ENCODE measurements at regions not wholly inside any gene's neighbourhood (a gene's known extent, or its start where the extent isn't known, plus 50 kb on each side); places are given as distances from the start of the nearest gene placed in this dataset.
"Not testable (repeated sequence)": the region's sequence is repeated elsewhere in the genome, so short reads cannot be mapped to it uniquely, and the experiment has no call there.

- no peaks in the 10 kb centered on the region for H3K36me3 Mint-ChIP-seq
These were observed 73.3 kb upstream of the CNEP1R1 start for GRCh38 chr16:49951574-49952195.

GRCh38 chr16:49952386-49952785 is 72.6 kb upstream of the CNEP1R1 start:
- DNase-seq (no peak), ATAC-seq (ENCODE audit: low read depth in 2 of 2) (no peak)
- Mint-ChIP-seq H3K36me3 (no peaks in the 10 kb centered on the region), H3K27me3 (peaks cover 7 to 20% (median 11%) of the 10 kb centered on the region in 3 donors), H3K4me3 (no peak overlapping the region), H3K4me1 (no peaks in the 10 kb centered on the region), H3K9me3 (peaks cover 0 to 3% (median 0%) of the 10 kb centered on the region in 7 donors), H3K27ac (no peak overlapping the region)

More at GRCh38 chr16:49951574-49952195, 73.3 kb upstream of the CNEP1R1 start:
- DNase-seq (no peak), ATAC-seq (ENCODE audit: low read depth in 2 of 2) (no peak)
- Mint-ChIP-seq H3K9me3 (peaks cover 0 to 3% (median 0%) of the 10 kb centered on the region in 7 donors), H3K4me1 (no peaks in the 10 kb centered on the region), H3K4me3 (no peak overlapping the region), H3K27me3 (peaks cover 7 to 21% (median 11%) of the 10 kb centered on the region in 3 donors), H3K27ac (no peak overlapping the region)

- H3K27ac Mint-ChIP-seq: no peak overlapping the region
- no peak for ATAC-seq (ENCODE audit: low read depth in 2 of 2)
- H3K36me3 Mint-ChIP-seq: no peaks in the 10 kb centered on the region
- no peak overlapping the region for H3K4me3 Mint-ChIP-seq
- no peaks in the 10 kb centered on the region for H3K4me1 Mint-ChIP-seq
- peaks cover 0 to 1% (median 0%) of the 10 kb centered on the region in 7 donors for H3K9me3 Mint-ChIP-seq
- DNase-seq: no peak
- H3K27me3 Mint-ChIP-seq: peaks cover 2 to 13% (median 4%) of the 10 kb centered on the region in 3 donors
These were observed 71.9 kb upstream of the CNEP1R1 start for GRCh38 chr16:49953090-49953489.

- ATAC-seq (ENCODE audit: low read depth in 2 of 2) (no peak), DNase-seq (no peak)
- Mint-ChIP-seq H3K4me3 (no peak overlapping the region), H3K27ac (no peak overlapping the region), H3K4me1 (no peaks in the 10 kb centered on the region), H3K9me3 (no peaks in the 10 kb centered on the region), H3K36me3 (no peaks in the 10 kb centered on the region), H3K27me3 (peaks cover 0 to 10% (median 0%) of the 10 kb centered on the region in 3 donors)
These were observed 69.2 kb upstream of the CNEP1R1 start for GRCh38 chr16:49955858-49956257.

- no peak overlapping the region for H3K27ac Mint-ChIP-seq
- H3K36me3 Mint-ChIP-seq: no peaks in the 10 kb centered on the region
- no peak for DNase-seq
- no peaks in the 10 kb centered on the region for H3K4me1 Mint-ChIP-seq
- H3K27me3 Mint-ChIP-seq: peaks cover 0 to 16% (median 4%) of the 10 kb centered on the region in 3 donors
- H3K4me3 Mint-ChIP-seq: no peak overlapping the region
- ATAC-seq (ENCODE audit: low read depth in 2 of 2): no peak
- H3K9me3 Mint-ChIP-seq: no peaks in the 10 kb centered on the region
These were observed 68.1 kb upstream of the CNEP1R1 start for GRCh38 chr16:49956915-49957314.

GRCh38 chr16:49958448-49958847 is 66.6 kb upstream of the CNEP1R1 start:
- H3K4me1 Mint-ChIP-seq: no peaks in the 10 kb centered on the region
- H3K36me3 Mint-ChIP-seq: no peaks in the 10 kb centered on the region
- H3K27me3 Mint-ChIP-seq: peaks cover 5 to 23% (median 10%) of the 10 kb centered on the region in 3 donors
- no peak for DNase-seq
- no peak overlapping the region for H3K27ac Mint-ChIP-seq
- H3K9me3 Mint-ChIP-seq: no peaks in the 10 kb centered on the region
- H3K4me3 Mint-ChIP-seq: no peak overlapping the region
- no peak for ATAC-seq (ENCODE audit: low read depth in 2 of 2)

GRCh38 chr16:49959552-49960277 is 65.3 kb upstream of the CNEP1R1 start:
- Mint-ChIP-seq H3K9me3 (no peaks in the 10 kb centered on the region), H3K27ac (no peak overlapping the region), H3K4me1 (no peaks in the 10 kb centered on the region), H3K27me3 (peaks cover 5 to 24% (median 10%) of the 10 kb centered on the region in 3 donors), H3K36me3 (no peaks in the 10 kb centered on the region), H3K4me3 (no peak overlapping the region)
- ATAC-seq (ENCODE audit: low read depth in 2 of 2) (no peak), DNase-seq (no peak)

GRCh38 chr16:49961089-49961488 is 63.9 kb upstream of the CNEP1R1 start:
- Mint-ChIP-seq H3K9me3 (no peaks in the 10 kb centered on the region), H3K4me1 (no peaks in the 10 kb centered on the region), H3K27ac (no peak overlapping the region), H3K36me3 (no peaks in the 10 kb centered on the region), H3K4me3 (no peak overlapping the region), H3K27me3 (peaks cover 5 to 32% (median 10%) of the 10 kb centered on the region in 3 donors)
- no peak for DNase-seq
- ATAC-seq (ENCODE audit: low read depth in 2 of 2): no peak

- peaks cover 14 to 39% (median 18%) of the 10 kb centered on the region in 3 donors for H3K27me3 Mint-ChIP-seq
- H3K27ac Mint-ChIP-seq; H3K36me3 Mint-ChIP-seq; DNase-seq; H3K4me3 Mint-ChIP-seq; H3K9me3 Mint-ChIP-seq; H3K4me1 Mint-ChIP-seq; ATAC-seq (ENCODE audit: low read depth in 2 of 2): not testable (repeated sequence)
These were observed 62.5 kb upstream of the CNEP1R1 start for GRCh38 chr16:49962566-49962965.

- Mint-ChIP-seq H3K27me3 (peaks cover 27 to 48% (median 32%) of the 10 kb centered on the region in 3 donors), H3K4me1 (no peaks in the 10 kb centered on the region), H3K4me3 (no peak overlapping the region), H3K27ac (no peak overlapping the region), H3K36me3 (no peaks in the 10 kb centered on the region), H3K9me3 (no peaks in the 10 kb centered on the region)
- ATAC-seq (ENCODE audit: low read depth in 2 of 2) (no peak), DNase-seq (no peak)
These were observed 60.7 kb upstream of the CNEP1R1 start for GRCh38 chr16:49964316-49964715.

- DNase-seq: no peak
- no peak overlapping the region for H3K27ac Mint-ChIP-seq
- no peak for ATAC-seq (ENCODE audit: low read depth in 2 of 2)
- H3K27me3 Mint-ChIP-seq: peaks cover 28 to 52% (median 38%) of the 10 kb centered on the region in 3 donors
- H3K36me3 Mint-ChIP-seq: no peaks in the 10 kb centered on the region
- no peaks in the 10 kb centered on the region for H3K4me1 Mint-ChIP-seq
- peak overlapping the region in 1 of 8 donors; percentile 53 for H3K4me3 Mint-ChIP-seq
- no peaks in the 10 kb centered on the region for H3K9me3 Mint-ChIP-seq
These were observed 60.1 kb upstream of the CNEP1R1 start for GRCh38 chr16:49964973-49965372.

GRCh38 chr16:49967012-49967559 is 57.9 kb upstream of the CNEP1R1 start:
- ATAC-seq (ENCODE audit: low read depth in 2 of 2): no peak
- no peak for DNase-seq
- H3K9me3 Mint-ChIP-seq: no peaks in the 10 kb centered on the region
- no peaks in the 10 kb centered on the region for H3K36me3 Mint-ChIP-seq
- H3K4me3 Mint-ChIP-seq: no peak overlapping the region
- H3K4me1 Mint-ChIP-seq: no peaks in the 10 kb centered on the region
- peaks cover 29 to 42% (median 38%) of the 10 kb centered on the region in 3 donors for H3K27me3 Mint-ChIP-seq
- H3K27ac Mint-ChIP-seq: no peak overlapping the region

- Mint-ChIP-seq H3K36me3 (no peaks in the 10 kb centered on the region), H3K4me1 (no peaks in the 10 kb centered on the region), H3K9me3 (no peaks in the 10 kb centered on the region), H3K27me3 (peaks cover 25 to 49% (median 33%) of the 10 kb centered on the region in 3 donors), H3K27ac (no peak overlapping the region), H3K4me3 (peak overlapping the region in 2 of 8 donors; percentile 11 to 40)
- ATAC-seq (ENCODE audit: low read depth in 2 of 2) (no peak), DNase-seq (no peak)
These were observed 55.7 kb upstream of the CNEP1R1 start for GRCh38 chr16:49969091-49970030.
